MCF 10A (cell line): ENCODE measurements at regions not wholly inside any gene's neighbourhood (a gene's known extent, or its start where the extent isn't known, plus 50 kb on each side); places are given as distances from the start of the nearest gene placed in this dataset.

Experiments
- BruUV-seq: library from RNA; stranded (reverse); fragments of 400-500 nt; replicated peaks from 2 replicates; lab custom pipeline; 2021; lab: Mats Ljungman, UMichigan
- CTCF ChIA-PET: fragments of 300-600 bp; sonication (Branson Sonifier 250); formaldehyde crosslinking; extraction: SDS; loops from one replicate; lab custom pipeline; 2021; ENCODE audit warnings: antibody characterized with exemption, inconsistent platforms; lab: Yijun Ruan, JAX
- POLR2A ChIA-PET: fragments of 300-600, 350-650 bp; sonication (Branson Sonifier 250); formaldehyde crosslinking; extraction: SDS; loops from one replicate; lab custom pipeline; 2020; ENCODE audit warnings: antibody characterized with exemption, inconsistent platforms; lab: Yijun Ruan, JAX
- DNase-seq: peaks from one replicate; pipeline ENCODE4 v3.0.0-alpha.2; 2018; ENCODE audit not compliant: unreplicated experiment
- H3K27ac Mint-ChIP-seq: one replicate; pipeline ENCODE4 v1.8.0; 2022; ENCODE audit warnings: mild to moderate bottlenecking, low read depth, mixed read lengths; ENCODE audit not compliant: unreplicated experiment
- H3K27me3 Mint-ChIP-seq: one replicate; pipeline ENCODE4 v1.8.0; 2022; ENCODE audit warnings: mixed read lengths; ENCODE audit not compliant: insufficient read depth, unreplicated experiment
- H3K36me3 Mint-ChIP-seq: one replicate; pipeline ENCODE4 v1.8.0; 2022; ENCODE audit warnings: mild to moderate bottlenecking, moderate library complexity, mixed read lengths; ENCODE audit not compliant: insufficient read depth, unreplicated experiment
- H3K4me1 Mint-ChIP-seq: one replicate; pipeline ENCODE4 v1.8.0; 2022; ENCODE audit warnings: mixed read lengths; ENCODE audit not compliant: insufficient read depth, unreplicated experiment
- H3K4me3 Mint-ChIP-seq: one replicate; pipeline ENCODE4 v1.8.0; 2022; ENCODE audit warnings: mild to moderate bottlenecking, moderate library complexity, mixed read lengths; ENCODE audit not compliant: unreplicated experiment
- H3K9me3 Mint-ChIP-seq: one replicate; pipeline ENCODE4 v1.8.0; 2022; ENCODE audit warnings: mixed read lengths; ENCODE audit not compliant: unreplicated experiment
- intact Hi-C: fragments of 100-400 bp; cut with micrococcal nuclease; formaldehyde crosslinking; loops from 2 replicates; pipeline ENCODE4 v1.14.1; 2022
- TF ChIP-seq, protein P1 (sequence below): fragments of 200-600 bp; IDR thresholded peaks from one replicate; pipeline ENCODE4 v1.8.0; 2022; ENCODE audit warnings: antibody characterized with exemption, mild to moderate bottlenecking; ENCODE audit not compliant: unreplicated experiment

DNA sequence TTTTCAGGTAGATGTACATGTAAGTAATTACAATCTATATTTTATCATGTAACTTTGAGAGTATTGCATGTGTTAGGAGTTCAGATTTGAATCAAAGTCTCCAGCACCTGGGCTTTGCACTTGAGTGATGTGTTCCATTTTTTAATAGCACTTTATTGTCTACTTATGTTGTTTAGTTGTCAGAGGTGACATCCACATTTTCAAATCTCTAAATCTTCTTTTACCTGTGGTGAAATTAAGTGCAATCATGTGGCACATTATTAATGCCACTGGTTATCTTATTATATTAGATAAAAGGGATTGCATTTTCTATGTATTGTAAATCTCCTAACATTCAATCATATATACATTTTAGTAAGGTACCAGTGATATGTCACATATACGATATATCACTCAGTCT, 333.4 kb downstream of the AASDHPPT start:
- ChIA-PET POLR2A (no interaction called here), CTCF (interaction anchor here (1.2 kb wide), 1 partner anchor 91 kb away, joined by 3 read pairs; no protein-coding TSS in a partner anchor)
- intact Hi-C loops: no loop called here
- Mint-ChIP-seq H3K9me3 (no peaks in the 10 kb centered on the region), H3K4me1 (peaks cover 6% of the 10 kb centered on the region), H3K27me3 (no peaks in the 10 kb centered on the region), H3K36me3 (no peaks in the 10 kb centered on the region), H3K27ac (no peak overlapping the region), H3K4me3 (no peak overlapping the region)
- no peak for DNase-seq
- TF ChIP-seq, protein P1, sequence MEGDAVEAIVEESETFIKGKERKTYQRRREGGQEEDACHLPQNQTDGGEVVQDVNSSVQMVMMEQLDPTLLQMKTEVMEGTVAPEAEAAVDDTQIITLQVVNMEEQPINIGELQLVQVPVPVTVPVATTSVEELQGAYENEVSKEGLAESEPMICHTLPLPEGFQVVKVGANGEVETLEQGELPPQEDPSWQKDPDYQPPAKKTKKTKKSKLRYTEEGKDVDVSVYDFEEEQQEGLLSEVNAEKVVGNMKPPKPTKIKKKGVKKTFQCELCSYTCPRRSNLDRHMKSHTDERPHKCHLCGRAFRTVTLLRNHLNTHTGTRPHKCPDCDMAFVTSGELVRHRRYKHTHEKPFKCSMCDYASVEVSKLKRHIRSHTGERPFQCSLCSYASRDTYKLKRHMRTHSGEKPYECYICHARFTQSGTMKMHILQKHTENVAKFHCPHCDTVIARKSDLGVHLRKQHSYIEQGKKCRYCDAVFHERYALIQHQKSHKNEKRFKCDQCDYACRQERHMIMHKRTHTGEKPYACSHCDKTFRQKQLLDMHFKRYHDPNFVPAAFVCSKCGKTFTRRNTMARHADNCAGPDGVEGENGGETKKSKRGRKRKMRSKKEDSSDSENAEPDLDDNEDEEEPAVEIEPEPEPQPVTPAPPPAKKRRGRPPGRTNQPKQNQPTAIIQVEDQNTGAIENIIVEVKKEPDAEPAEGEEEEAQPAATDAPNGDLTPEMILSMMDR: no peak
- no TSS peak for BruUV-seq

DNA sequence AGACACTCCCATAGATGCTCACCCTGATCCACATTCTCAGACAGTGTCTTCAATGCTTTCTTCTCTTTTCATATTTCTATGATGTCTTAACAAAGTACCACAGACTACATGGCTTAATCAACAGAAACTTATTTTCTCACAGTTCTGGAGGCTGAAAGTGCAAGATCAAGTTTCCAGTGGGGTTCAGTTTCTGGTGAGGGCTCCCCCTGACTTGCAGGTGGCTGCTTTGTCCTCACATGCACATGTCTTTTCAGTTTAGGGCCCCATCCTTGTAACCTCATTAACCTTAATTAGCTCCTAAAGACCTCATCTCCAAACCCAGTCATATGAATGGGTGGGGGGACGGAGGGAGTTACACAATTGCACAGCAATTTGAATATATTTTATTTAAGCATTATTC, 335.8 kb downstream of the AASDHPPT start:
- Mint-ChIP-seq H3K4me3 (no peak overlapping the region), H3K27ac (no peak overlapping the region), H3K27me3 (no peaks in the 10 kb centered on the region), H3K4me1 (peaks cover 6% of the 10 kb centered on the region), H3K36me3 (no peaks in the 10 kb centered on the region), H3K9me3 (no peaks in the 10 kb centered on the region)
- intact Hi-C loops: no loop called here
- ChIA-PET POLR2A (no interaction called here), CTCF (no interaction called here)
- BruUV-seq: no TSS peak
- DNase-seq: no peak
- TF ChIP-seq, protein P1: no peak

DNA sequence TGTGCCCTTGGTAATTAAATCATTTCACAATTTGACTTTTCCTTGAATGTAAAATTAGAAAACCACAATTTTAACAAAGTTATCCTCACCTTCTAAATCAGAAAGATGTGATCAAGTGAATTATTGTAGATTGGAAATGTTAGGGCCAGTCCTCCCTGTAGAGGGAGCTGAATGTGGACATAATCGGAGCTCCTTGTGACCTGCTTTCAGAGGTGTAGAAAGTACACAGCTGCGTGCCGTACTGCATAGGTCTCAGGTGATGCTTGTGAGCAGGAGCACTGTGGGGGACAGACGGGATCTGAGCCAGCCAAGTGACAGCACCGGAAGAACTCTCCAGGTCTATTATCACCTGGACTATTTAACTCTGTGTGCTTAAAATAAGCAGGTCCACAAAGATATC, 338.0 kb downstream of the AASDHPPT start:
- TF ChIP-seq, protein P1: no peak
- no peaks in the 10 kb centered on the region for H3K9me3 Mint-ChIP-seq
- intact Hi-C loops: no loop called here
- ChIA-PET CTCF (no interaction called here), POLR2A (interaction anchor here (0.8 to 2.3 kb wide), 2 partner anchors 16 to 46 kb away, joined by 5 to 10 read pairs; no protein-coding TSS in a partner anchor)
- BruUV-seq: no TSS peak
- no peak overlapping the region for H3K4me3 Mint-ChIP-seq
- H3K36me3 Mint-ChIP-seq: no peaks in the 10 kb centered on the region
- no peak overlapping the region for H3K27ac Mint-ChIP-seq
- no peak for DNase-seq
- H3K4me1 Mint-ChIP-seq: no peaks in the 10 kb centered on the region
- no peaks in the 10 kb centered on the region for H3K27me3 Mint-ChIP-seq

DNA sequence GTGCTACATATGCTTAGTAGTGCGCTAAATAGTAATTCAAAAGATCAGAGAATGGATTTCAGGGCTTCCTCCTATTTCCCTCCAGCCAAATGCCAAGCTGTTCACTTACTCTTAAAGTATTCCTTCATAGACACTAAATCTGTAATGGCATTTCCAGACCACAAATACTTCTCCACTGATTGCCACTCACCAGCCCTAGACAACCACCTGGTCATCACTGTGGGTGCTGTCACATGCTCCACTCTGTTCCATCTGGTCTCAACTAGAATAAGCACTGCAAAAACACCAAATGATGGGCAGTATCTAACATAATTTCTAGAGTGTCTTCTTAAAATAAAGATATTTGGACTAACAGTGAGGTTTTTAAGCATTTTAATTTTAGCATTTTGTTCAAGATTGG, 341.3 kb downstream of the AASDHPPT start:
- Mint-ChIP-seq H3K27me3 (no peaks in the 10 kb centered on the region), H3K4me1 (peaks cover 3% of the 10 kb centered on the region), H3K36me3 (no peaks in the 10 kb centered on the region), H3K9me3 (no peaks in the 10 kb centered on the region), H3K27ac (no peak overlapping the region), H3K4me3 (no peak overlapping the region)
- CTCF ChIA-PET: no interaction called here
- POLR2A ChIA-PET: interaction anchor here (0.6 kb wide), 1 partner anchor 217 kb away, joined by 3 read pairs; no protein-coding TSS in a partner anchor
- BruUV-seq: no TSS peak
- TF ChIP-seq, protein P1: no peak
- intact Hi-C loops: no loop called here
- DNase-seq: no peak
